C4-2B (cell line): ENCODE measurements at regions not wholly inside any gene's neighbourhood (a gene's known extent, or its start where the extent isn't known, plus 50 kb on each side); places are given as distances from the start of the nearest gene placed in this dataset.

ENCODE experiments used
- CTCF ChIP-seq: fragments of 450-650 bp; conservative IDR thresholded peaks from 2 replicates; pipeline ENCODE4 v1.5.1; 2017; ENCODE audit warnings: mild to moderate bottlenecking
- ZFX ChIP-seq: fragments of 450-650 bp; IDR thresholded peaks from 2 replicates; pipeline ENCODE4 v1.6.1; 2017

- TF ChIP-seq CTCF, result no peak
- TF ChIP-seq ZFX, result no peak
Observed at GRCh38 chr20:11128220-11128718, 454.5 kb upstream of the JAG1 start.
